Left lung (tissue), 4 donors: ENCODE measurements at regions not wholly inside any gene's neighbourhood (a gene's known extent, or its start where the extent isn't known, plus 50 kb on each side); places are given as distances from the start of the nearest gene placed in this dataset.
A peak's percentile ranks its signal among the peaks of the same experiment; 100 is the strongest.

Source experiments
- ATAC-seq: fragments of 200-7000 bp; cut with Tn5 transposase; one replicate; pipeline ENCODE4 v1.9.1; 2020; ENCODE audit warnings: moderate library complexity
- DNase-seq, 4 donors: peaks; one replicate each; pipeline ENCODE4 v3.0.0-alpha.2; 2013 to 2020
- H3K27ac ChIP-seq, 2 donors: fragments of 200-600 bp; sonication (generic) in 1 of 2; one replicate each; pipeline versions ENCODE4 v1.5.0 to v1.8.0; 2020 to 2021
- H3K27me3 ChIP-seq, 2 donors: fragments of 200-600 bp; sonication (generic) in 1 of 2; one replicate each; pipeline versions ENCODE4 v1.5.0 to v1.8.0; 2020 to 2021
- H3K36me3 ChIP-seq, 2 donors: fragments of 200-600 bp; sonication (generic) in 1 of 2; one replicate each; pipeline versions ENCODE4 v1.5.0 to v1.8.0; 2020 to 2021
- H3K4me1 ChIP-seq, 2 donors: fragments of 200-600 bp; one replicate each; pipeline ENCODE4 v1.8.0; 2021
- H3K4me3 ChIP-seq, 2 donors: fragments of 200-600 bp; sonication (generic) in 1 of 2; one replicate each; pipeline versions ENCODE4 v1.5.0 to v1.8.0; 2020 to 2021; ENCODE audit warnings: mild to moderate bottlenecking in 1 of 2
- H3K9me3 ChIP-seq, 2 donors: fragments of 200-600 bp; sonication (generic) in 1 of 2; one replicate each; pipeline versions ENCODE4 v1.5.0 to v1.8.0; 2020 to 2021
- intact Hi-C, 2 donors: fragments of 100-400 bp; cut with DNase I; formaldehyde crosslinking; loops; one replicate each; pipeline versions ENCODE4 v1.11.2 to v1.14.2; 2022
- TF ChIP-seq, protein P1 (sequence below), 2 donors: fragments of 200-600 bp; sonication (generic) in 1 of 2; IDR thresholded peaks; one replicate each; pipeline versions ENCODE4 v1.5.0 to v1.8.0; 2021; ENCODE audit warnings: antibody characterized with exemption in 2 of 2
- donor health status: DM: no; HTN: yes; CAD: no.
- donor health status: DM: no; HTN: no; CAD: no.

DNA sequence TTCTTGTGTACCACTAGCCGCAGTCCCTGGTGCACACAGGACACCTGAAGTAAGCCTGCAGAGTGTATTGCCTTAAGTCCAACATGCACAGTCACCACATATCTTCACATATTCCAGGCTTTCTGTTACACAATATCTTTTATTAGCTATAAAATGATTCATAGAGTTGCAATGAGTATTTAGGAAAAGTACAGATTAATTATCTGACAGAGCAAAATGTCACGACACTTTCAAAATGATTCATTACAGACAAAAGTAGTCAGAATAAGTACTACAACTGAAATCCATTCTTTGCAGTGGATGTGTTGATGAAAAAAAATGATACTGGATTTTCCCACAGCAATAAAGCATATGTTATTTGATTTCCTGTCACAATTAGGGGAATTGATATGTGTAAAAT is 199.5 kb upstream of the ASCC3 start:
- TF ChIP-seq, protein P1, sequence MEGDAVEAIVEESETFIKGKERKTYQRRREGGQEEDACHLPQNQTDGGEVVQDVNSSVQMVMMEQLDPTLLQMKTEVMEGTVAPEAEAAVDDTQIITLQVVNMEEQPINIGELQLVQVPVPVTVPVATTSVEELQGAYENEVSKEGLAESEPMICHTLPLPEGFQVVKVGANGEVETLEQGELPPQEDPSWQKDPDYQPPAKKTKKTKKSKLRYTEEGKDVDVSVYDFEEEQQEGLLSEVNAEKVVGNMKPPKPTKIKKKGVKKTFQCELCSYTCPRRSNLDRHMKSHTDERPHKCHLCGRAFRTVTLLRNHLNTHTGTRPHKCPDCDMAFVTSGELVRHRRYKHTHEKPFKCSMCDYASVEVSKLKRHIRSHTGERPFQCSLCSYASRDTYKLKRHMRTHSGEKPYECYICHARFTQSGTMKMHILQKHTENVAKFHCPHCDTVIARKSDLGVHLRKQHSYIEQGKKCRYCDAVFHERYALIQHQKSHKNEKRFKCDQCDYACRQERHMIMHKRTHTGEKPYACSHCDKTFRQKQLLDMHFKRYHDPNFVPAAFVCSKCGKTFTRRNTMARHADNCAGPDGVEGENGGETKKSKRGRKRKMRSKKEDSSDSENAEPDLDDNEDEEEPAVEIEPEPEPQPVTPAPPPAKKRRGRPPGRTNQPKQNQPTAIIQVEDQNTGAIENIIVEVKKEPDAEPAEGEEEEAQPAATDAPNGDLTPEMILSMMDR (IDR thresholded peaks at IDR 0.05): no peak
- ATAC-seq (no peak), DNase-seq (no peak)
- H3K27ac ChIP-seq: no peak overlapping the region
- H3K36me3 ChIP-seq: no peaks in the 10 kb centered on the region
- H3K9me3 ChIP-seq: peaks cover 0 to 5% of the 10 kb centered on the region in 2 donors
- intact Hi-C loops: no loop called here
- no peak overlapping the region for H3K4me3 ChIP-seq
- H3K27me3 ChIP-seq: no peaks in the 10 kb centered on the region
- no peaks in the 10 kb centered on the region for H3K4me1 ChIP-seq

DNA sequence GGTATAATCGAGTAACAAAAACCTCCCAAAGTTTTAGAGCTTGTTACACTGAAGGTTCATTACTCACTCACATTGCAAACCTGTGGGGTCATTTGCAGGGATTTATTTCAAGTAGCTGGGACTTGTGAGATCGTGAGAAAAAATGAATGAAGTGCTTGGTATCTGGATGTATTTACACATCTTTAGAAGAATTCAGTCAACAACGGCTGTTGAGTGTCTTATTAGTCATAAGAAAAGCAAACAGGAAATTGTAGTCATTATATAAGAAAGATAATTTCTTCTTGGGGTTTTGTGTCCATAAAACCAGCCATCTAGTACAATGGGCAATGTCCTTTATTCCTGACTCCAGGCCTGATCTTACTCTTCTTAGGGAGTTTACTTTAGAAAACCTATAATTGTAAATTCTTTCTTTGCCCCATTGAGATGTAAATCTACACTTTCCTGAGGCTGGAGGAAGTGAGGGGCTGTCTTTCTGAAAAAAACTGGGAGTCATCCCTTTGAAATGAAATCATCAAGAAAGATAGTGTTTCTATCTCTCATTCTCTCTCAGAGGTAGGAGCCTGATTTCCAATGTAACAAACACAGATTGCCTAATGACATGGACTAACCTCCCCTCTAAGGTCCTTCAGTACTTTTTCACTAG is 202.5 kb upstream of the ASCC3 start:
- no peaks in the 10 kb centered on the region for H3K4me1 ChIP-seq
- H3K27me3 ChIP-seq: no peaks in the 10 kb centered on the region
- H3K4me3 ChIP-seq: no peak overlapping the region
- H3K27ac ChIP-seq: no peak overlapping the region
- no peaks in the 10 kb centered on the region for H3K9me3 ChIP-seq
- ATAC-seq (peak; percentile 74), DNase-seq (no peak)
- H3K36me3 ChIP-seq: no peaks in the 10 kb centered on the region
- intact Hi-C loops: no loop called here
- TF ChIP-seq, protein P1 (IDR thresholded peaks at IDR 0.05): no peak

DNA sequence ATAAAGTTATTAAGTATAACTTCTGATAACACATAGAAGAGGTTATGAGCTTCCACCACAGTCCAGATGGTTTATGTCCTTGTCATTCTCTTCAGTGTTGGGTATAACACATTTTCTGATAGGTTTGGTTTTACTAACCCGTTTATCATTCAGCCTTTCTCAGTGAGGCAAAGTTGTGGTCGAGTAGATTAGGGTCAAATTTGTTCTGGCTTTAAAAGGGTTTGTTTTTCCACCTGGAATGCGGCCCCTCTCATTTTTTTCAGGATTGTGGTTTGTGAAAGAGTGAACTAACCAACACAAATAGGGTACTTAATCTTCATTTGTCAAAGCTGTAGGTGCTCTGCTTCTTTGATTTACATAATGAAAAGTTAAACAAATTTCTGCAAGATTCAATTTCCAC is 204.2 kb upstream of the ASCC3 start:
- H3K27ac ChIP-seq: no peak overlapping the region
- ATAC-seq (no peak), DNase-seq (no peak)
- TF ChIP-seq, protein P1 (IDR thresholded peaks at IDR 0.05): no peak
- H3K27me3 ChIP-seq: no peaks in the 10 kb centered on the region
- intact Hi-C loops: no loop called here
- no peak overlapping the region for H3K4me3 ChIP-seq
- no peaks in the 10 kb centered on the region for H3K4me1 ChIP-seq
- no peaks in the 10 kb centered on the region for H3K36me3 ChIP-seq
- H3K9me3 ChIP-seq: peaks cover 0 to 1% of the 10 kb centered on the region in 2 donors

DNA sequence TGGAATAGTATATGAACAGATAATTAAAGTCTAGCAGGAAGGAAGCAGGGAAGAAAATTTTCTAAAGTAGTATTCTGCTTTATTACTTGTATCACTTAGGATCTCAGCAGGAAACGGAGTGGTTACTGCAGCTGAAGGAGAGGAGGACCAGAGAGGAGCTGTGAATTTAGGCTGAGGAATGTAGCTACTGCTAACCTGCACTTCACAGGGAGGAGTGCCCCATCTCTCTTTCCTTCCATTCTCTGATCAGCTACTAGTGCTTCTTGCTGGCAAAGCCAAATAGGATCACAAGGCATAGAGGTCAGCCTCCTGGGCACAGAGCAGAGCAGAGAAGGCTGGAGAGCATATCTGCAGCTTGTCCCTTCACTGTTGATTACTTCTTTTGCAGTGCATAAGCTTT is 205.3 kb upstream of the ASCC3 start:
- Histone ChIP-seq H3K4me3 (no peak overlapping the region), H3K9me3 (peaks cover 0 to 12% of the 10 kb centered on the region in 2 donors), H3K27ac (no peak overlapping the region), H3K27me3 (no peaks in the 10 kb centered on the region), H3K4me1 (no peaks in the 10 kb centered on the region), H3K36me3 (no peaks in the 10 kb centered on the region)
- DNase-seq (no peak), ATAC-seq (no peak)
- intact Hi-C loops: no loop called here
- TF ChIP-seq, protein P1 (IDR thresholded peaks at IDR 0.05): no peak

DNA sequence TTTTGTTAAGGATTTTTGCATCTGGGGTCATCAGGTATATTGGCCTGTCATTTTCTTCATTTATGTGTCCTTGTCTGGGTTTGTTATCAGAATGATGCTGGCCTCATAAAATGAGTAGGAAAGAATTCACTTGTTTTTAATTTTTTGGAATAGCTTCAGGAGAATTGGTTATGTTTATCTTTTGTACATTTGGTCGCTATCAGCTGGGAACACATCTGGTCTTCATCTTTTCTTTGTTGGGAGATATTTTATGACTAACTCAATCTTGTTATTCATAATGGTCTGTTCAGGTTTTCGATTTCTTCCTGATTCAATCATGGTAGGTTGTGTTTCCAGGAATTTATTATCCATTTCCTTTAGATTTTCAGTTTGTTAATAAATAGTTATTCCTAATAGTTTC is 207.5 kb upstream of the ASCC3 start:
- no peaks in the 10 kb centered on the region for H3K27me3 ChIP-seq
- intact Hi-C loops: no loop called here
- no peaks in the 10 kb centered on the region for H3K36me3 ChIP-seq
- peaks cover 0 to 17% of the 10 kb centered on the region in 2 donors for H3K9me3 ChIP-seq
- ATAC-seq (no peak), DNase-seq (no peak)
- H3K27ac ChIP-seq: no peak overlapping the region
- H3K4me1 ChIP-seq: no peaks in the 10 kb centered on the region
- TF ChIP-seq, protein P1 (IDR thresholded peaks at IDR 0.05): no peak
- H3K4me3 ChIP-seq: no peak overlapping the region
